ENCODE measurements at regions not wholly inside any gene's neighbourhood (a gene's known extent, or its start where the extent isn't known, plus 50 kb on each side); places are given as distances from the start of the nearest gene placed in this dataset. TPM values are rescaled to one million over a fixed set of nuclear protein-coding genes. Genes with fewer than 3 reads are reported as not detected.

DNA sequence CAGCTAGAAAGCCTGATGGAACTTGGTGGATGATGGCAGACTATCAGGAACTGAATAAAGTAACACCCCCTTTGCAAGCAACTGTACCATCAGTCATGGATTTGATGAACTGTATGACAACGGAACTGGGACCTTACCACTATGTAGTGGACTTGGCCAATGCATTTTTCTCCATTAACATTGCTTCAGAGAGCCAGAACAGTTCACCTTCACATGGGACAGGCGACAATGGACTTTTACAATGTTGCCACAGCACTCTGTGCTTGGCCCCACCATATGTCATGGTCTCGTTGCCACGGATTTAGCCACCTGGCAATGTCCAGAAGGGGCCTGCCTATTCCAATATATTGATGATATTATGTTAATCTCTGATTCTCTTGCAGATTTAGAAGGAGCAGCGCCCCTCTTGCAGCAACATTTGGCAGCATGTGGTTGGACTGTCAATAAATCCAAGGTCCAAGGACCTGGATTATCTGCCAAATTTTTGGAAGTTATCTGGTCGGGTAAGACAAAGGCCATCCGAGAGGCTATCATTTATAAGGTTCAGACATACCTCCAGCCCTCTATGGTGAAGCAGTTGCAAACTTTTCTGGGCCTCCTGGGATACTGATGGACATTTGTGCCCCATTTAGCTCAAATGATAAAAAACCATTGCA lies 52.2 kb upstream of the ZC3H15 start:
- H3K36me3 ChIP-seq (replicated peaks in 1 of 2; ENCODE audit: control extremely low read depth in 1 of 2, control insufficient read depth in 1 of 2, extremely low read depth in 1 of 2, insufficient read depth in 2 of 2, low read length in 1 of 2): peaks cover 0 to 17% of the 10 kb centered on the region in 2 experiments

More for the DNA sequence above, 52.2 kb upstream of the ZC3H15 start:
- no peaks in the 10 kb centered on the region for H3K4me1 ChIP-seq (ENCODE audit: control insufficient read depth in 2 of 2, insufficient read depth in 2 of 2, low read length in 2 of 2)
- Mint-ChIP-seq H3K9me3 (ENCODE audit: insufficient read depth) (peaks cover 9% of the 10 kb centered on the region), H3K27ac (no peak overlapping the region), H3K27me3 (no peaks in the 10 kb centered on the region), H3K4me1 (peaks cover 2% of the 10 kb centered on the region), H3K4me3 (no peak overlapping the region)
- no peaks in the 10 kb centered on the region for H4K20me1 ChIP-seq (ENCODE audit: control insufficient read depth, insufficient read depth, low read length, poor library complexity, severe bottlenecking)
- POLR2A ChIA-PET: no interaction called here
- H3K27ac ChIP-seq (ENCODE audit: low read length in 2 of 2): no peak overlapping the region
- peaks cover 0 to 22% (median 6%) of the 10 kb centered on the region in 3 donors for H3K9me3 ChIP-seq (ENCODE audit: control extremely low read depth in 1 of 3, control insufficient read depth in 2 of 3, insufficient read depth in 1 of 3, low read length in 2 of 3)
- no peaks in the 10 kb centered on the region for H3K79me2 ChIP-seq (ENCODE audit: control insufficient read depth, insufficient read depth, low read length)
- no peak overlapping the region for H2AFZ ChIP-seq (ENCODE audit: insufficient read depth, low read depth, low read length, poor library complexity, severe bottlenecking)
- CTCF ChIA-PET: no interaction called here
- H3K9ac ChIP-seq (ENCODE audit: low read length): no peak overlapping the region
- H3K27me3 ChIP-seq (replicated peaks in 1 of 4; ENCODE audit: control extremely low read depth in 1 of 4, control insufficient read depth in 3 of 4, insufficient read depth in 4 of 4, low read length in 3 of 4): no peaks in the 10 kb centered on the region
- no peak overlapping the region for H3K4me2 ChIP-seq (replicated peaks; ENCODE audit: low read depth, low read length, poor library complexity, severe bottlenecking)
- TF ChIP-seq, protein P1, sequence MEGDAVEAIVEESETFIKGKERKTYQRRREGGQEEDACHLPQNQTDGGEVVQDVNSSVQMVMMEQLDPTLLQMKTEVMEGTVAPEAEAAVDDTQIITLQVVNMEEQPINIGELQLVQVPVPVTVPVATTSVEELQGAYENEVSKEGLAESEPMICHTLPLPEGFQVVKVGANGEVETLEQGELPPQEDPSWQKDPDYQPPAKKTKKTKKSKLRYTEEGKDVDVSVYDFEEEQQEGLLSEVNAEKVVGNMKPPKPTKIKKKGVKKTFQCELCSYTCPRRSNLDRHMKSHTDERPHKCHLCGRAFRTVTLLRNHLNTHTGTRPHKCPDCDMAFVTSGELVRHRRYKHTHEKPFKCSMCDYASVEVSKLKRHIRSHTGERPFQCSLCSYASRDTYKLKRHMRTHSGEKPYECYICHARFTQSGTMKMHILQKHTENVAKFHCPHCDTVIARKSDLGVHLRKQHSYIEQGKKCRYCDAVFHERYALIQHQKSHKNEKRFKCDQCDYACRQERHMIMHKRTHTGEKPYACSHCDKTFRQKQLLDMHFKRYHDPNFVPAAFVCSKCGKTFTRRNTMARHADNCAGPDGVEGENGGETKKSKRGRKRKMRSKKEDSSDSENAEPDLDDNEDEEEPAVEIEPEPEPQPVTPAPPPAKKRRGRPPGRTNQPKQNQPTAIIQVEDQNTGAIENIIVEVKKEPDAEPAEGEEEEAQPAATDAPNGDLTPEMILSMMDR (IDR thresholded peaks at IDR 0.05): no peak
- no peak for TF ChIP-seq EZH2 (IDR thresholded peaks at IDR 0.05; ENCODE audit: borderline replicate concordance, insufficient read depth, low read depth, low read length, poor library complexity, severe bottlenecking)
- ATAC-seq (ENCODE audit: low read depth) (no peak), DNase-seq (no peak)
- H3K4me3 ChIP-seq (ENCODE audit: control extremely low read depth in 1 of 5, extremely low read depth in 1 of 5, insufficient read depth in 1 of 5, low read depth in 2 of 5, low read length in 4 of 5): no peak overlapping the region
- intact Hi-C loops (cut with micrococcal nuclease): no loop called here
- WGBS (ENCODE audit: insufficient coverage): 95% methylated on average over 5 of the region's 7 CpGs

Small RNA genes in the stretch of these regions (small RNA-seq; reads per million reads assigned to genes)
- gene AC104058.1 (ENCODE audit: insufficient read length, low read depth, low replicate concordance): not detected
